ENCODE measurements at regions not wholly inside any gene's neighbourhood (a gene's known extent, or its start where the extent isn't known, plus 50 kb on each side); places are given as distances from the start of the nearest gene placed in this dataset.

DNA sequence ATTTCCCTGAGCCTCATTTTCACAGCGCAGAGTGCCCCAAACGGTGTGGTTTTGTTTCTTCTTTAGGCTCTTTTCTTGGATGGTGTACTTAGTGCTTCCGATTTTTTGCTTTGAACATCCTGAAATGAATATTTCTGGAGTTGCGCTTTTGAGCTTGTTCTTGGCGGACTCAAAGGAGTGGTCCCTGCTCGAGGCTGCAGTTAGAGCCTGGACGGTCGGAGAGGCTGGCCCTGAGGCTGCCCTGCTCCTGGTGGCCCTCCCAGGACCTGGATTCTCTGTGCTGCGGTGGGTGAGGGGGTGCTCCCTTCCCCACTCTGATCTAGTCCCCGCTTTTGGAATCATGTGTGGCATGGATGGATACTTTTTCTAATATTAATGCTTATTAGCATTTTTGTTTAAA, 291.8 kb upstream of the IRX4 start:
- TF ChIP-seq POLR2A (IDR thresholded peaks at IDR 0.05; ENCODE audit: low read depth, low read length) = no peak
- FAIRE-seq (no peak), DNase-seq (ENCODE audit: insufficient read length, low spot score) (no peak)

DNA sequence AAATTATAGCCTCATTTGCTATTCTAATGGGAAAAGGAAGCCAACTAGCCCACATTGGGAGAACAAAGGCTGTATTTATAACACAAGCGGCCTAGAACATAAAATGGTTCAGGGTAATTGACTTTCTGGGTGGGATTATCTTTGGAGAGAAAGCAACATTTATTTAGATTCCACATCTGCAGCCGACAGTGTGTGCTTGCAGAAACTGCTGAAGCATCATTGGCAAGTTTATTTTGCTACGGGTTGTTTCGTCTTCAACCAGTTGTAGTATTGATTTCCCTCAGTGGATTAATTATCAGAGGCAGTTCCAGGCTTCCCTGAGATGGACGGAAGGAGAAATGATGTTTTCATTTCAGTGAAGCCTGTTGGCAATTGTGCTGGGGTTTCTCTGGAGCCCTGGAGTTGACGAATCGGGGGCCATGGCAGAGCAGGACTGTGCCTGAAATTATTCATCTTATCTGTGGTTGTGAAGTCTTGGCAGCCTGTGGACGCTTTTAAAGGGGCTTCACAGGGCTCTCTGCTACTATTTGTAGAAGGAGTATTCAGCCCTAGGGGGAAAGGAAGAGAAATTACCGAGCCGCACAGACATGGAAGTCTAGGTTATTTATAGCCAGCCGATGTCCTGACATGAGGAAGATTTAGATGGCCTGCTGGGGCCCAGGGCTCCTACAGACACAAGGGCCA, 290.6 kb upstream of the IRX4 start:
- no peak for TF ChIP-seq POLR2A (IDR thresholded peaks at IDR 0.05; ENCODE audit: low read depth, low read length)
- no peak for DNase-seq (ENCODE audit: insufficient read length, low spot score)
- no peak for FAIRE-seq

DNA sequence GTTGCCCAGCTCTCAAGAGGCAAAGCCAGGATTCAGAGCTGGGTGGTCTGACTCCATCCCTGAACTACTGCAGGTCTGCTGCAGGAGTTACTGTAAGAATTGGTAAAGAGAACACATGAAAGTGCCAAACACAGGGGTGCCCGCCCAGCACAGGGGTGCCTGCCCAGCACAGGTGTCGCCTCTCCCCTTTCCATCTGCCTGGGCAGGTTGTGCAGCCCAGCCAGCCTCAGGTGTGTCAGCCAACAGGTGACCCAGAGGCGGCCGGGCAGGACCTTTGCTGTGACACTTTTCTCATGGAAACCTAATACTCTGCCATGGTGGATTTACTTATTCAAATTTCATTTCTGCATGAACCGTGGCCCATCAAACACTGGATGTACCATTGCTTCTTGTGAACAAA, 289.7 kb upstream of the IRX4 start:
- no peak for DNase-seq (ENCODE audit: insufficient read length, low spot score)
- FAIRE-seq = no peak

DNA sequence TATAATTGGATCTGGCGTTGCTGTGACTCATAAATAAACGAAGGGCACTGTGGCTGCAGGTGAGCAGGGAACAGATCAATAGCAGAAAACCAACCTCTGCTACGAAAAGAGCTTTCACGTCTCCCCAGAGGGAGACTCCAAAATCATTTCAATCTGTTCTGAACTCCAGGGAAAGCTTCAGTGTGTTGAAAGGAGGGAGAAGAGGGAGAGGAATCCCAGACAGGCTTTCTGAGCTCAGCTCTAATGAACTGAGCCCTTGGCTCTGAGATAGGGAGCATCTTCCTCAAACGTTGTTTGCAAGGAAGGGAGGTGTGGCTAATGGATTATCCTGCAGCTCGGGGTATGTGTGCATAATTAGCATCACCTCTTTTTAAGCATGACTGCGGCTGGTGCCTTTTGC, 288.0 kb upstream of the IRX4 start:
- no peak for TF ChIP-seq POLR2A (IDR thresholded peaks at IDR 0.05; ENCODE audit: low read depth, low read length)
- DNase-seq (ENCODE audit: insufficient read length, low spot score) = no peak
- no peak for FAIRE-seq

More for the DNA sequence above, 289.7 kb upstream of the IRX4 start:
- TF ChIP-seq POLR2A (IDR thresholded peaks at IDR 0.05; ENCODE audit: low read depth, low read length) = no peak

DNA sequence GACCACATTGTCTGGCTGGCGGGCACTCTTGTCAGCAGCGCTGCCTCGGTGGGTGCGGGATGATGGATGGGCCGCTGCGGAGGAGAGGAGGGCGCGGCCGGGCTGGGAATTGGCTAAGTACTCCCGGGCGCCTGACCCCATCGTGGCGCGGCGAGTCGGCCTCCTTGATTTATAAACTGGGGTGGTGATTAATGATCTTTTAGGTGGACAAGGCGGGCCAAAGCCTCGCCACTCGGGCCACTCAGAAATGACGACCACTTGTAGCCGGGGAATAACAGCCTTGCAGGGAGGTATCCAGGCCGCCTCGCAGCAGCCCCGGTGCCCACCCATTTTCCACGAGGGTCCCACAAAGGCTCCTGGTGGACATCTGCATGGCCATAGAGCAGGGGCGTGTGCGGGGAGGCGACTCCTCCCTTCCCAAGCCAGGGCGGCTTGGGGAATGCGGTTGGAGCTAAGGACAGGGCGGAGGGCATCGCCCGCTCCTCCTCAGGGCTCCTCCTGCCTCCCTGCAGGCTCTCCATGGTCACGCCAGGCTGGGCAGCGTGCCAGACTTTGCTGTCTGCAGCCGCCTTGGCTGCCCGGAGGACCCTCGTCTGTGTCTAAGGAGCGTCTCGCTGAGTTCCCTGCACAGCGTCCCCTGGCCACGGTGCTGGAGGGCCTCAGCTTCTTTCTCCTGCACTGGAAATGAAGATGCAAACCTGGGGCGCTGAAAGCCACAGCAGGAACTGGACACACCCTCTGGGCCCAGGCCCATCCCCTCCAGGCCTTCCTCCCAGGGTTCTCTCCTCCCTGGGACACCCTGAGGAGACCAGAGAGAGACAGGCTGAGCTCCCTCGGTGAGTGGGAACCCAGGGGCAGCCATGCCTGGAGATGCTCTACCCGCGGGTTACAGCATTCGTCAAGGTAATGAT, 287.4 kb upstream of the IRX4 start:
- FAIRE-seq (no peak), DNase-seq (ENCODE audit: insufficient read length, low spot score) (no peak)
- TF ChIP-seq POLR2A (IDR thresholded peaks at IDR 0.05; ENCODE audit: low read depth, low read length) = no peak

DNA sequence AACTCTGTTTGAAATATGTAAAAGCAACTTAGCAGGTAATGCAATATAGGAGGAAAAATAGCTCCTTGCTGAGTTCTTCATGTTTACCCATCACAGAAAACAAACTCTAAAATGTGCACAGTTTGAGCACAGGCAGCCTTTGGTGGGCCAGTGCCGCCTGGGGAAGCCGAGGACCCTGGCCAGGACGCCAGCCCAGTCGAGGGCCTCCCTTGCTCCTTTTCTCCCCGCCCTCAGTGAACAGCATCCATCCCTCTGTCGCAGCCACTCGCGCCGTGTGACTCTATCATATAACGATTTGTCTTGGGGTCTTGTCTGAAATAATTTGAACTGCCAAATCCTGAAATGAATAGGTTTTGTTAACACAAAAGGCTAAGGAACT, 286.7 kb upstream of the IRX4 start:
- no peak for FAIRE-seq
- no peak for DNase-seq (ENCODE audit: insufficient read length, low spot score)
- TF ChIP-seq POLR2A (IDR thresholded peaks at IDR 0.05; ENCODE audit: low read depth, low read length) = no peak

DNA sequence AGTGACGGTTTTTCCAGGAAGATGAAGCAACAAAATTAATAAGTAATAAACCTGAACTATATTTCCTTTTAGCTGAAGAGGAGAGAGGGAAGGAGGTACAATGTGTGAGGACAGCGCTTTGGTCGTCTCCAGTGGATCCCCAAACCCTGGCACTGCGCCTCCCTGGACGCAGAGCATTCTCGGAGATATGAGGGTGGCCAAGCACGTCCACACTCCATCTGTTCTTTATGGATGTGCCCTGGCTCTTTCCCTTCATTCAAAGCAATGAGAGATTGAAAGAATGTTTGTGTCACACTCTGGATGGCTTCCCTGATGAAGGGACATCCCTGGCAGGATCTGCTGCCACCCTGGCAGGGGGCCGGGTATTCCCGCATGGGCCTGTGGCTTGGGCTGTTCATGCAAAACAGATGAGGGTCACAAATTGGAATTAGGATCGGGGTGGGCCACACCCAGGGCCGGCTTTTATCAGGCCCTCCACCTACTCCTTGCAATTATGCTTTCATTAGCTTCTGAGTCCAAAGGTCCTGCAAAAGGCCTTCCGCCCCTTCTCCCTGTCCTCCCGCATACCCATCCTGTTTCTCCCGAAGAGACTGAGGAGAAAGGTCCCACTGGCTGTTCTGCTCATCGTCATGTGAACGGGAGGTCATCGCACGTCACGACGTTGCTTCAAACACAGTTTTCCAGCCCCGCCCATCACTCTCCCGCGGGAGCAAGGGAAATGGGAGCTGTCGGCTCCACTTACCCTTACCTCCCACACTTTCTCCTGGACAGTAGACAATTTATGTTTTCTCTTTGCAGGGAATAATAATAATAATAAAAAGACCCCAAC, 286.1 kb upstream of the IRX4 start:
- no peak for FAIRE-seq
- no peak for TF ChIP-seq POLR2A (IDR thresholded peaks at IDR 0.05; ENCODE audit: low read depth, low read length)
- no peak for DNase-seq (ENCODE audit: insufficient read length, low spot score)

DNA sequence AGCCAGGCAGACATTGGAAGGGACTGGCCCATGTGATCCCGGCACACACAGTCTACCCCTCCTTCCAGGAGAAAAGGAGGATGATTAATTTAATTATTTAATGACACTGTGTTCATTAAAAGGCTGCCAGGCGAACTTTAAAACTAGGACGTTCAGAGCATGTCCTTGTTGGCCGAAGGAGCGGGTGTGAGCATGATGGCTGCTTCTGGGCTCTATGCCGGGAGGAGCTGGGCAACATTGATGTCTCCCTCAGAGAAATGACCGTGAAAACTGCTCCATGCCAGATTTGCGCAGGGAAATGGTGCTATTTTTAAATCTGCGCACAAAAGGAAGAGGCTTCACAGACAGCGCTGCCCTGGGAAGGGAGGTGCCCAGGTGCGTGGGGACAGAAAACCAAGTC, 284.9 kb upstream of the IRX4 start:
- no peak for TF ChIP-seq POLR2A (IDR thresholded peaks at IDR 0.05; ENCODE audit: low read depth, low read length)
- DNase-seq (ENCODE audit: insufficient read length, low spot score) (no peak), FAIRE-seq (no peak)

DNA sequence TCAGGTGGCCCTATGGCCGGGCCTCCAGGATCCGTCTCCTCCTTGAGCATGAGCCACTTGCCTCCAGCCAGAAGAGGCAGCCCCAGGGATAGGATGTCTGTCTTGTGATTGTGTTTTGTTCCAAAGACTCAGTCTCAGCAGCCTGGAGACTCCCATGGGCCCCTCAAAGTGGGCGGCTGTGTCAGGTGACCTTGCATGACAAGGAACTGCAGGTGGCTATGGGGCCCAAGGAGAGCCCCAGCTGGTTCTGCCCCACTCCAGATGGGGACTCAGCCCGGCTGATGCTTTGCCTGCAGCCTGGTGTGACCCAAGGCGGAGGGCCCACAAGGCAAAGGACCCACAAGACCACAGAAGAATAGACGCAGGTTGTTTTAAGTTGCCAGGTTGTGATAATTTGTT, 284.3 kb upstream of the IRX4 start:
- FAIRE-seq (no peak), DNase-seq (ENCODE audit: insufficient read length, low spot score) (no peak)
- no peak for TF ChIP-seq POLR2A (IDR thresholded peaks at IDR 0.05; ENCODE audit: low read depth, low read length)

DNA sequence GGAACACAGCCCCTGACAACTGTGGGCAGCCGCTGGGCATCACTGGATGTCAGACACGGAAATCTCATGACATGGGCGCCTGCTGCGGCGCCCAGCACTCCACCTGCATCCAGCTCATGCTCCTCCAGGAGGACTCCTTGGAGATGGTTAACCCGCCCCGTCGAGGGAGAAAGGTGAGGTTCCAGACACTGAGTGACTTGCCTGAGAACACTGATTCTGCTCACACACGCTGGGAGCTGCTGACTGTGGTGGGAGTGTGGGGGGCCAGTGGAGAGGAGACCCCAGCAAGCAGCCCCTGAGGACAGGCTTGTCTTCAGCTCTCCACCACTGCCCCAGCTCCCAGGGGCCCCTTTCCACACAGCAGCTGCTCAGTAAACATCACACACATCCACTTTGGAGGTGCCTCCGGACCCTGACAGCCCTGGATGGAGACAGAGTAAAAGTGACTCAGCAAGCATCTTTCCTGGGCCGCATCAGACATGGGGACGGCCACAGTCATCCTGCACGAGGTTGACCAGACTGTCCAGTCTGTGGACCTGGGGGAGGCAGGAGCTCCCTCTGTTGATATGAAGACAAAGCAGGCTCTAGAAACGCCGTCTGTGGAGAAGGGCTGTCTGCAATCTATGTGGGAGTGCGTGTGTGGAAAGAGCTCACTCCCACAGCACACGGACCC, 283.7 kb upstream of the IRX4 start:
- FAIRE-seq (no peak), DNase-seq (ENCODE audit: insufficient read length, low spot score) (no peak)
- TF ChIP-seq POLR2A (IDR thresholded peaks at IDR 0.05; ENCODE audit: low read depth, low read length) = no peak

DNA sequence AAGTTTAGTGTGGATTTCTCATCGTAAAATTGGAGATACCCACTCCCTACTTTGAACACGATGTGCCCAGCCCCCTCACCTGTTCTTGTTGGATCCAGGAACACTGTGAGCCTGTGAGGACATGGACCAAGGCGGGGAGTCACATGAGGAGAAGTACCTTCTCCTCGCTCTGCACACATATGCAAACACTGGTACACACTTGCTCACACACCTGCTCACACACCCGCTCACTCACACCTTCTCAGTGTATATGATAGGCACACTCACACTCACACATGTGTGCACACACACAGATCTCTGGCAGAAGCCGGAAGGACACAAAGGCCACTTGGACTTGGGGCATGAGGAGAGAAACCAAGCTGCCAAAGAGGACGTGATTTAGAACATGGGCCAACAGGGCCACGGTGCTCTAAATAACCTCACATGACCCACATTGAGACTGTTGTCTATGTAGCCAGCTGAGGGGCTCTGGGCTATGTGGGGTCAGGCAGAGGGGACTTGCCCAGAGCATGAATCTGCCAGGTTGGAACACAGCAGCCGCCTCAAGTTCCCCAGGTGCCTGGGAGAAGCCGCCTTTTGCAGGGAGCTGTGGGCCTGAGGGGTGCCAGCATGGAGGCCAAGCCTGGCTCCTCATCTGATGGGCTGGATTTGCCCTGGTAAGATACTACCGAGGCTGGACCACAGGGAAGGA, 283.0 kb upstream of the IRX4 start:
- FAIRE-seq (no peak), DNase-seq (ENCODE audit: insufficient read length, low spot score) (no peak)
- no peak for TF ChIP-seq POLR2A (IDR thresholded peaks at IDR 0.05; ENCODE audit: low read depth, low read length)

DNA sequence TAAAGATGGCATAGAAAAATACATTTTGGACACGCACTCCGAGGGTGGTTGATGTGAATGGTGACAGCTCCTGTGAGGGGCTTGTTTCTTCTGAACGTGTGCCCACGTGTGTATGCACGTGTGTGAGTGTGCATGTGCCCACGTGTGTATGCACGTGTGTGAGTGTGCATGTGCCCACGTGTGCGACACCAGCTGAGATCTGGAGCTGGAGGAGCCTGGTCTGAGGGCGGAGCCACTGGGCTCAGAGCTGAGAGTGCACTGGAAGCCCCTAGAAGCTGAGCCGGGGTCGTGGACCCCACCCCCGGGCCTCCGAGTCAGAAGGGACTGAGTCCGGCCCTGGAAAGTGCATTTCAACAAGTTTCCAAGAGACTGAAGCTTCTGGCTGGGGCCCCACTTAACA, 282.5 kb upstream of the IRX4 start:
- DNase-seq (ENCODE audit: insufficient read length, low spot score) = no peak
- TF ChIP-seq POLR2A (IDR thresholded peaks at IDR 0.05; ENCODE audit: low read depth, low read length) = no peak
- FAIRE-seq = no peak

DNA sequence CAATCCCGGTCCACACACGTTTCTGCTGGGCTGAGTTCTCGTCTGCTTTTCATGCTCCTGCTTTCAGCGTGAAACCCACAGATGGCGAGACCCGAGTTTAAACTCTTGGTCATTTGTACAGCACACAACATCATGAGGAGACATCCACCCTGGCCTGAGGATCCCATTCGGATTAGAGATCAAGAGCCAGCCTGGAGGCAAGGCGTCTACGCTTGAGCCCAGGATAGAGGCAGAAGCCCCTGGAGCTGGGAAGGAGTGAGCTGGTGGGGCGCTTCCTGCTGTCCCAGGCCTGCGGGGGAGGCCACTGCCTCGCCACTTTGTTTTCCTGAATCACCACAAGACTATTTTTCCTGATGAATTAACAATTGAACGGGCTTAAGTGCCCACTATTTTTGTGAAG, 281.9 kb upstream of the IRX4 start:
- TF ChIP-seq POLR2A (IDR thresholded peaks at IDR 0.05; ENCODE audit: low read depth, low read length) = no peak
- no peak for FAIRE-seq
- no peak for DNase-seq (ENCODE audit: insufficient read length, low spot score)
